Tibial nerve (tissue), 4 donors: ENCODE measurements at regions not wholly inside any gene's neighbourhood (a gene's known extent, or its start where the extent isn't known, plus 50 kb on each side); places are given as distances from the start of the nearest gene placed in this dataset.

Experiments
- DNase-seq, 2 donors: peaks; one replicate each; pipeline ENCODE4 v3.0.0-alpha.2; 2019; ENCODE audit warnings: low spot score in 2 of 2
- H3K27ac ChIP-seq, 4 donors: fragments of 200-600 bp; sonication (generic) in 3 of 4; one replicate each; pipeline ENCODE4 v1.5.1; 2017 to 2019; ENCODE audit warnings: mild to moderate bottlenecking in 1 of 4
- H3K27me3 ChIP-seq, 2 donors: fragments of 200-600 bp; sonication (generic) in 1 of 2; one replicate each; pipeline versions ENCODE4 v1.5.1 to v1.6.0; 2017 to 2019
- H3K36me3 ChIP-seq, 3 donors: fragments of 200-600 bp; sonication (generic); one replicate each; pipeline ENCODE4 v1.5.1; 2018 to 2019
- H3K4me1 ChIP-seq, 4 donors: fragments of 200-600 bp; sonication (generic) in 3 of 4; one replicate each; pipeline ENCODE4 v1.5.1; 2017 to 2019
- H3K4me3 ChIP-seq, 4 donors: fragments of 200-600 bp; sonication (generic) in 3 of 4; one replicate each; pipeline ENCODE4 v1.5.1; 2017 to 2019; ENCODE audit warnings: mild to moderate bottlenecking in 1 of 4, moderate library complexity in 1 of 4
- H3K9me3 ChIP-seq, 4 donors: fragments of 200-600 bp; sonication (generic) in 3 of 4; one replicate each; pipeline ENCODE4 v1.5.1; 2017 to 2019
- CTCF ChIP-seq, 5 experiments: fragments of 200-600 bp in 3 of 5; fragments of 450-650 bp in 2 of 5; sonication (generic) in 3 of 5; IDR thresholded peaks; one replicate each; pipeline ENCODE4 v1.5.1; 2016 to 2019; ENCODE audit warnings: antibody characterized with exemption in 5 of 5, mild to moderate bottlenecking in 3 of 5, moderate library complexity in 2 of 5
- EP300 ChIP-seq, 2 donors: sonication (generic); formaldehyde crosslinking; IDR thresholded peaks; one replicate each; pipeline ENCODE4 v1.6.1; 2017; ENCODE audit warnings: antibody characterized with exemption in 2 of 2, mild to moderate bottlenecking in 1 of 2
- POLR2A ChIP-seq, 2 donors: fragments of 450-650 bp; IDR thresholded peaks; one replicate each; pipeline ENCODE4 v1.6.1; 2017; ENCODE audit warnings: antibody characterized with exemption in 2 of 2, mild to moderate bottlenecking in 2 of 2, moderate library complexity in 2 of 2
- WGBS, 2 donors: methylation state at CpG; one replicate each; pipeline ENCODE4 v1.1.5; 2018; 5-methylcytosine and 5-hydroxymethylcytosine counted together

DNA sequence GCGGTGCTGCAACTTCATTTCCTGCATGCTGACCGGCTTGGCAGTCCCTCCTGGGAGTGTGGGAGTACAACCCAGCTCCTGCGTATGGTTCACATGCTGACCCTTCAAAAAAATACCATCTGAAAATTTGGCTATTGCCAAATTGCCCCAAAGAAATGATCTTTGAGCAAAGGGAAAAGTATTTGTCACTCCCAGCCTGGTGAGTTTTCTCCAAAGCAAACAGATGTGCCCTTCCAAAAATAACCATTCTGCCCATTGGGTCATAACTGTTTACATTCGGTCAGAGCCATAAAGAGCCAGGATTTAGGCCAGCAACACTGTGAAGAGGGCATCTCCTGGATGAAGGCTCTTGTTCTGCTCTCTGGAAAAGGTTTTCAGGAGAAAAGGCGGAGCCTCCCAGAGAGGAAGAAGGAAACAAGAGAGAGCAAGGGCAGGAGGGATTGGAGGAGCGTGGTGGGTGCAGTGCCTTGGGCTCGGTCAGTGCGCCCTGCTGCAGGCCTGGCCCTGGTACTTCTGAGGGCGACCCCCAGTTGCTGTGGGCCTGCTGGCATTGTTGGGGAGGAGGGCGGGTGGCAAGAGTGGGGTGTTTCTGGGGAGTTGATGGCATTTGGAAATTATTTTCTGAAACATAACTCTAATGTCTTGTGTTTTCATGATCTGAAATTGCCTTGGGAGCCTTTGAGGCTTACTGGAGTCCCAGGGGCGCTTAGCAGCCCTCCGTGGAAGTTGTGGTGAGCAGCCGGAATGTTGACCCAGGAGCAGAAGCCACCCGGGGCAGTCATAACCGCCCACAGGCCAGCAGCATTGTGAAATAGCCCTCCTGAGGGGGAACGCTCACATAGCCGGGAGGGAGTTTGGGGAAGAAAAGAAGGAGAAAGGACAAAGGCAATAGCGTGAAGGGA, 248.4 kb downstream of the MYLK4 start:
- Histone ChIP-seq H3K27me3 (peaks cover 0 to 5% of the 10 kb centered on the region in 2 donors), H3K4me1 (peaks cover 0 to 3% (median 0%) of the 10 kb centered on the region in 4 donors), H3K27ac (peak overlapping the region in 2 of 4 donors; percentile 48 to 55), H3K36me3 (no peaks in the 10 kb centered on the region), H3K4me3 (no peak overlapping the region), H3K9me3 (no peaks in the 10 kb centered on the region)
- no peak for DNase-seq
- TF ChIP-seq CTCF (IDR thresholded peaks at IDR 0.05) (no peak), POLR2A (IDR thresholded peaks at IDR 0.05) (no peak), EP300 (IDR thresholded peaks at IDR 0.05) (no peak)
- WGBS, 2 donors, result 54 to 57% methylated on average over 18 of the region's 18 CpGs

GRCh38 chr6:2497922-2498623, 252.6 kb downstream of the MYLK4 start:
- Histone ChIP-seq H3K4me1 (peaks cover 0 to 3% (median 0%) of the 10 kb centered on the region in 4 donors), H3K27ac (no peak overlapping the region), H3K36me3 (no peaks in the 10 kb centered on the region), H3K9me3 (no peaks in the 10 kb centered on the region), H3K4me3 (no peak overlapping the region), H3K27me3 (no peaks in the 10 kb centered on the region)
- WGBS, 2 donors, result 75% methylated on average over 11 of the region's 11 CpGs
- no peak for DNase-seq
- TF ChIP-seq CTCF (IDR thresholded peaks at IDR 0.05) (no peak), POLR2A (IDR thresholded peaks at IDR 0.05) (no peak), EP300 (IDR thresholded peaks at IDR 0.05) (no peak)

DNA sequence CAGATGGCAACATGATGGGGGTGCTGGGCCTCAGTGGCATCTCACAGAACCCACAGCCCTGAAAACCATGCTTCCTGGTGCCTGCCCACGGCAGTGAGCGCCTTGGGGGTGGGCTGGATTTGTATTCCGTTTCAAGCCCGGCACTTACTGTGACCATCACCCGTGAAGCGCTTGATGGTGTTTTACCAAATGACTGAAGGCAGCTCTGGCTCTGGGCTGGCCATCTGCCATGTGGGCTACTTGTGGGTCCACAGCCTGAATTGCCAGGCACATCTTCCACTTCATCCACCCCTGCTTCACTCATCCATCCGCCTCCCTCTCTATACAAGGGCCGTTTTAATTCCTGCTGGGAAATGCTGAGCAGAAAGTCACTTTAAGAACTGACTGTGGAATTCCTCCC, 250.9 kb upstream of the GMDS start:
- Histone ChIP-seq H3K4me1 (no peaks in the 10 kb centered on the region), H3K27ac (no peak overlapping the region), H3K36me3 (no peaks in the 10 kb centered on the region), H3K4me3 (no peak overlapping the region), H3K27me3 (no peaks in the 10 kb centered on the region), H3K9me3 (no peaks in the 10 kb centered on the region)
- WGBS, 2 donors, result 76 to 90% methylated on average over 8 of the region's 8 CpGs
- no peak for TF ChIP-seq CTCF (IDR thresholded peaks at IDR 0.05)
- TF ChIP-seq POLR2A (IDR thresholded peaks at IDR 0.05), result no peak
- TF ChIP-seq EP300 (IDR thresholded peaks at IDR 0.05), result no peak
- no peak for DNase-seq

GRCh38 chr6:2492686-2493523, 247.5 kb upstream of the GMDS start:
- H3K9me3 ChIP-seq, result no peaks in the 10 kb centered on the region
- 78 to 85% methylated on average over 11 to 12 of the region's 12 CpGs for WGBS, 2 donors
- H3K4me3 ChIP-seq, result no peak overlapping the region
- H3K36me3 ChIP-seq, result no peaks in the 10 kb centered on the region
- DNase-seq, result no peak
- H3K27ac ChIP-seq, result no peak overlapping the region
- TF ChIP-seq CTCF (IDR thresholded peaks at IDR 0.05) (no peak), EP300 (IDR thresholded peaks at IDR 0.05) (no peak), POLR2A (IDR thresholded peaks at IDR 0.05) (no peak)
- no peaks in the 10 kb centered on the region for H3K4me1 ChIP-seq
- no peaks in the 10 kb centered on the region for H3K27me3 ChIP-seq
